Activated CD8-positive, alpha-beta memory T cell treated with anti-CD3 and anti-CD28 coated beads, Interleukin-2, amount 50 U/mL, for 48 hours (primary cell): ENCODE measurements at regions not wholly inside any gene's neighbourhood (a gene's known extent, or its start where the extent isn't known, plus 50 kb on each side); places are given as distances from the start of the nearest gene placed in this dataset.

Source experiments
- DNase-seq: peaks from one replicate; pipeline ENCODE4 v3.0.0-alpha.2; 2020

- no peak for DNase-seq
These were observed 856.9 kb upstream of the SEL1L start for GRCh38 chr14:82390586-82390985.

DNA sequence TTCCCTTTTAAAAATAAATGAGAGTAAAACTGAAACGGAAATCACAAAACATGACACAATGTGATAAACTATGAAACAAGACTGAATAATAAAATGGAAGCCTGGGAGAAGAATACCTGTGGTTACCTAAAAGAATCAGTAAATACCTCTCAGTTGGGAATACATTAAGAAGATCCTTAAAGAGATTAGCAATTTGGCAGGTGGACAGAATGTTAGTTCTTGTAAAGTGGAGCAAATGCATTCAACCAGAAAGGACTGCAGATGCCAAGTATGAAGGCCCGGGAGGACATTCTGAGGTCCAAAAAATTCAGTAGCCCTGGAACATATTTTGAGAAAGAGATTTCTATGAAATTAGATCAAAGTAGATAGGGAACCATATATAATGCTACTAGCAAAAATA is 861.3 kb upstream of the SEL1L start:
- no peak for DNase-seq

DNA sequence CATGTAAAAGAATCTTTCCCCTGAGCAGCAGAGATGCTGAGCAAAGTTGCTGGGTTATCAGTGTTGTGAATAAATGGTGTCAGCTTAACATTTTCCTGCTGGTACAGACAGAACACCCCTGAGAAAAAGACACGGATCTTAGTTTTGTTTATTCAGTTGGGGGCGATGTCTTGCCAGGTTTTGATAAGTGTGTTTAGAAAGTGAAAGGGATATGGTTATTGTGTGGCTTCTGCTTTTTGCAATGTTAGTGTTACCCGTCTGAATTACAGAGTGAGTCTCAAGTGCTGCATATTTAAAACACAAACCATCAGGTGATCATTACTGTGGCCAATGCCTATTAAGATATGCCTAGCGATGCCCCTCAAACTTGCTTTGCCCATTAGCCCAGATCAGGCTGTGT is 864.6 kb upstream of the SEL1L start:
- DNase-seq = no peak

DNA sequence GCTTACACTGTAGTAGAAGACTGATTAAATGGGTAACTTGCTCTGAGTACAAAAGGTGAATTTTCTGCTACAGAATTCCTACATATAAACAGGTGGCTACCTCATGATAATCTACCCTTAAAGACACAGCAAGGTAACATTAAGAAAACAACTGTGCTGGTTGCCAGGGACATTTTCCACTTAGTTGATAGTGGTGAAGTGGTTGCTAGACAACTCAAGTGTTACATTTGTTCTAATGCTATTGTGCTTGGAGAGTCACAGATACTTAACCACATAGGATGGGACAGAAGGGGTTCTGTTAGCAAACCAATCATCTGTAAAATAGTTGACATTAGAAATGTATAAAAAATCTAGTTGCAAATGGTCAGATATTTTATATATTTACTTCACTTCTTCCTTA is 870.3 kb upstream of the SEL1L start:
- DNase-seq = no peak

- no peak for DNase-seq
These were observed 876.4 kb upstream of the SEL1L start for GRCh38 chr14:82410064-82410463.

- DNase-seq = no peak
These were observed 877.6 kb upstream of the SEL1L start for GRCh38 chr14:82411298-82411697.

DNA sequence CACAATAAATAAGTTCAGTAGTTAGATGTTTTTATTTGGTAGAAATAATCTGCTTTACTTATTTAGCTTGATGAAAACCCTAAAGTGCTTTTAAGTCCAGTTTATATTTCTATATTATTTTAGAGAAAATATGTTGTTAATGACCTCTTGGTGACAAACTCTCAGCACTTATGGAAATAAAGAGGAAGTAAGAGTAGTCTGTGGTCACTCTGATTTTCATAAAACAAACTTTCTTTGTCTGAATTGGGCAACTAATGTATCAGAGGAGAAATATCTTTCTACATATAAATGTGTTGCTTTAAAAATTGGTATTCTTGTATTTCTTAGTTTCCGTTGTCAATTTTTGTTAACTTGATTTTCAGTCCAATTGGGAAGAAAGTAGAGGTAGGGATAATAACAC is 878.9 kb upstream of the SEL1L start:
- no peak for DNase-seq

GRCh38 chr14:82414853-82415539 is 881.3 kb upstream of the SEL1L start:
- no peak for DNase-seq

- no peak for DNase-seq
These were observed 886.3 kb upstream of the SEL1L start for GRCh38 chr14:82419933-82420332.

DNA sequence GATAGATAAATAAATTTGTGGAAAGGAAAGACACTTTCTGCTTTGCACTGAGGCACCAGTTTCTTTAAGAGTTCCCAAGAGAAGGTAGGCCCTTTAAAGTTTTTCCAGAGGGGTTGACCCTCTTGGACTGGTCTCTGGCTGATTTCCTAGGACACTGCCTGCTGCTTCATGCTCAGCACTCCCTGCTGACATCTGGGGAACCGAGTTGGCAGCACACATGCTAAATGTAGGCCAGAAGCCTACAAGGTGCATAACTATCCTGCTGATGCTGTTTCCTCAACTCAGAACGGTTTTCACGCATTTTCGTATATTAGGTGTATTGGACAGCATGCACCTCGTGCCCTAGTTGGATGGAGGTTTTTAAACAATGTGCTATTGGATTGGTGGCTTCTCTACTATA is 887.2 kb upstream of the SEL1L start:
- DNase-seq = no peak

- DNase-seq = no peak
These were observed 887.6 kb upstream of the SEL1L start for GRCh38 chr14:82421286-82421685.

GRCh38 chr14:82422230-82422629 is 888.6 kb upstream of the SEL1L start:
- DNase-seq = no peak

DNA sequence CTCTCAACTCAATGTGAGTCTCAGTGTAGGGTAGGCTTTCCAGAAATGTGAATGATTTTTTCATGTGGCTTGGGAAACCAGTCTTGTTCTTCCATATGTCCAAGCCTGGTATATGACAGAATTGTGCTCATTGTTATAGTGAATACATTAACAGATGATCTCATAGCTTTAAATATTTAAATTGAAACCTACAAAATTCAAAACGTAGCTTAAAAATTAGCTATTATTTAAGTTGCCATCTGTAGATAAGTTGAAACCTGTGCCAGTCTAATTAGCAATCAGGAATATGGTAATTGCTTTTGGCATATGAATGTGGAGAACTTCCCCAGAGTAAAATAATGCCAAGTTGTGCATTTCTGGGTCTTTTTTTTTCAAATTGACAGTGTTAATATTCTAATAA is 891.6 kb upstream of the SEL1L start:
- no peak for DNase-seq

DNA sequence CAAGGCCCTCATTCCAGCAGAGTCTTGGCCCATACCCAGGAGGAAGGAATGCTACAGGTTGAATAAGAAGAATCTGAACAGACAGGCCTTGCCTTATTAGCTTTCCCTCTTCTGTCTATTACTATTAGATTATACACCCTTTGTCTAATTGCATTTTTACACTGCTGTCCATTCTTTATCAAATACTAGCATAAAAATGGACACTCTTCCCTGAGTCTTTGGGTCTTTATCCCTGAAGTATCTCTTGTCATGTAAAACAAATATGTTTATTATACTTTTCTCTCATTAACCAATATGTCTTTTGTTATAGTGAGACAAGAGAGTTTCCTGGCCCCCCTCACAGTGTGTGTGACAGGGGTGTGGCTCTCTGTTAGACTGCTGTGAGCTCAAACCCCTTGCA is 897.4 kb upstream of the SEL1L start:
- no peak for DNase-seq

GRCh38 chr14:82432301-82433105 is 898.9 kb upstream of the SEL1L start:
- DNase-seq = no peak

GRCh38 chr14:82438436-82438835 is 904.8 kb upstream of the SEL1L start:
- DNase-seq = no peak

- no peak for DNase-seq
These were observed 907.6 kb upstream of the SEL1L start for GRCh38 chr14:82441270-82441669.

DNA sequence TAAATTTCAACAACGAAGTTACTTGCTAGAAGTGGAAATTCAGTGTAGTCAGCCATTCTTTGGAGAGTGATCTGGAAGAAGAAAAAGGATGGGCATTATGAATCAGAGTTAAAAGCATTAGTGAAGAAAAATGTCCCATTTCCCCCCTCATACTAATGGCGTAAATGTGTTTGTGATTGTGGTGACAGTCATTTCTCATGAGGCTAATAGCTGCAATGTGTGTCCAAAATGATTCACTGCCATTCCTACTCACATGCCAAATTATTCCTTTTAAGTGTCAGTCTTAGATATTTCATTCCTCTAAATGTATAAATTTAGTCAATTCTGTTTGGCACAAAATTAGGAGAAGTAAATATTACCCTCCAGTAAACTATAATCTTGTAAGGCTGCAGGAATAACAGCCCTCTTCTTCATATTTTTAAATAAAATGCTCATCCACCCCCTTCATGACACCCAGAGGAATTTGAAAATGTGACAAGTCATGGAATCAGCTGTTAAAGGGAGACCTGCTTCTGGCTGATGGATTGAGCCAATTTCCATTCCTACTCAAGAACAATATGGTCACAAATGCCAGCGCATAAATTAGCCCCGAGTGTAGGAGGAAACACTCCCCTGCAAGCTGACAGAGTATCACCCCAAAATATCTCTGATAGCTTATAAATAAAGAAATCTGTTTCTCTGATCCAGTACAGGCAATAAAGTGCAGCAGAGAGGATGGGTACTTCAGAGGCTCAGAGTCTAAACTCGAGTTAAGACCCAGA is 912.3 kb upstream of the SEL1L start:
- no peak for DNase-seq

DNA sequence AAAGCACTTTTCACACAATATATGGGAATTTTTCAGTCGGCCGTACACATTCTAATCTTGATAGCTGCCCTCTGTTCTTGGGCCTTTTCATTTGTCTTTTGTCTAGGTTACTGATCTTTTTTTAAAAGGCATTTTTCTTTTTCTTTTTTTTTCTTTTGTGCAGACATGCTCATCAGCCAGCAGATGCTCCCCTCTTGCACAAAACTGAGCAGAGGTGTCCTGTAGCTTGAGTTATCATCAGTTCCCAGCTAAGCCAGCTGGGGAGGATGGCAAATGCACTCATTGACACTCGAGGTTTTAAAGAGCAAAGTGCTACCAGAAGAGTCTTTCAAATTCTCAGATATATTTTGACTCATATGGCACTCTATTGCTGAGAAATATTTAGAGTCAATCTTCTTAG is 913.9 kb upstream of the SEL1L start:
- no peak for DNase-seq

GRCh38 chr14:82449926-82450468 is 916.3 kb upstream of the SEL1L start:
- no peak for DNase-seq

DNA sequence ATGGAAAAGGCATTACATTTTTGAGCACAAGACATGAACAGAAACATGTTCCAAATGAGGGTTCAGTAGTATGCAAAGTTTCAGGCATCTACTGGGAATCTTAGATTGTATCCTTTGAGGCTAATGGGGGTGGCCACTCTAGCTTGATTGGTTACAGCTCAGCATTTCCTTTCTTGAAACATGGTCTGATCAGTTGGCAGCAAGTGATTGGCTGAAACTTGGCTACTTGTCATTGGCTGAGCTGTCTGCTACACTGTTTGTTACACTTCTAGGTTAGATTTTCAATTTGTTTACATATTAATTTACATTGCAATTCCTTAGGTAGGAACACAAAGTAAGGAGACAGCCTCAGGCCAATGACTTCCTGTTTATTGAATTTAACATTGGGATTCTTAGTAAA is 918.0 kb upstream of the SEL1L start:
- DNase-seq = no peak

GRCh38 chr14:82482345-82482744 is 948.7 kb upstream of the SEL1L start:
- DNase-seq = no peak

DNA sequence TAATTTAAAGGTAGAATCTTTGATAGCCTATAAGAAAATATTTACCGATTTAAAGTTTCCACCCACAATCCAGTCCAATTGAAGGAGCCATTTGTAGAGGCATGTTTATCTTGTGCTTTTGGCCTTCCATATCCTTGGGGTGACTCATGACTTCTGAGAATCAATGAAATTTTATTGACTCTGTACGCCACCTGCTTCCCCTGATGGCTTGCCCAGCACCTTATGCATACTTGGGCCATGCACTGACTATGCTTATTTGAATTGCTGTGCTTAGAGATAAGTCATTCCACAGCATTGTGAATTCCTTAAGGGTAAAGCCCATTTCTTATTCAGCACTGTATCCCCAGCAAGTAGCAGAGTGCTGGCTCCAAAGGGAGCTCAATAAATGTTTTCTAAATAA is 954.8 kb upstream of the SEL1L start:
- DNase-seq = no peak

- DNase-seq = no peak
These were observed 956.7 kb upstream of the SEL1L start for GRCh38 chr14:82490397-82490796.
